Activated naive CD4-positive, alpha-beta T cell (primary cell): ENCODE measurements at regions not wholly inside any gene's neighbourhood (a gene's known extent, or its start where the extent isn't known, plus 50 kb on each side); places are given as distances from the start of the nearest gene placed in this dataset.
A peak's percentile ranks its signal among the peaks of the same experiment; 100 is the strongest.

Experiments
- DNase-seq, 4 experiments: peaks; one replicate each; lab custom pipeline; 2025; lab: John Stamatoyannopoulos, UW

GRCh38 chr6:148105695-148106094 is 236.9 kb upstream of the SASH1 start:
- DNase-seq, result no peak

- no peak for DNase-seq
These were observed 234.7 kb upstream of the SASH1 start for GRCh38 chr6:148107911-148108310.

- DNase-seq, result no peak
These were observed 232.9 kb upstream of the SASH1 start for GRCh38 chr6:148109732-148110131.

GRCh38 chr6:148110925-148111324 is 231.7 kb upstream of the SASH1 start:
- no peak for DNase-seq

GRCh38 chr6:148112851-148113319 is 229.8 kb upstream of the SASH1 start:
- no peak for DNase-seq

GRCh38 chr6:148116001-148116400 is 226.6 kb upstream of the SASH1 start:
- no peak for DNase-seq

GRCh38 chr6:148118244-148118643 is 224.4 kb upstream of the SASH1 start:
- no peak for DNase-seq

- DNase-seq, result no peak
These were observed 214.5 kb upstream of the SASH1 start for GRCh38 chr6:148128014-148128730.

GRCh38 chr6:148134592-148134991 is 208.0 kb upstream of the SASH1 start:
- DNase-seq, result no peak

GRCh38 chr6:148136586-148136985 is 206.1 kb upstream of the SASH1 start:
- DNase-seq, result no peak

- no peak for DNase-seq
These were observed 205.0 kb upstream of the SASH1 start for GRCh38 chr6:148137652-148138051.

GRCh38 chr6:148138573-148138972 is 204.1 kb upstream of the SASH1 start:
- DNase-seq, result no peak

- no peak for DNase-seq
These were observed 201.7 kb upstream of the SASH1 start for GRCh38 chr6:148140772-148141557.

GRCh38 chr6:148142821-148143220 is 199.8 kb upstream of the SASH1 start:
- no peak for DNase-seq

GRCh38 chr6:148143771-148144170 is 198.9 kb upstream of the SASH1 start:
- DNase-seq, result no peak

- peak in 2 of 4 experiments; percentile 25 to 40 for DNase-seq
These were observed 197.6 kb upstream of the SASH1 start for GRCh38 chr6:148144917-148145521.

- DNase-seq, result peak in 2 of 4 experiments; percentile 8 to 18
These were observed 195.7 kb upstream of the SASH1 start for GRCh38 chr6:148146717-148147462.

GRCh38 chr6:148147463-148147830 is 195.2 kb upstream of the SASH1 start:
- no peak for DNase-seq

GRCh38 chr6:148151896-148152643 is 190.6 kb upstream of the SASH1 start:
- no peak for DNase-seq

- DNase-seq, result no peak
These were observed 188.0 kb upstream of the SASH1 start for GRCh38 chr6:148154668-148155067.

GRCh38 chr6:148155293-148155692 is 187.3 kb upstream of the SASH1 start:
- DNase-seq, result no peak
